CD4-positive, alpha-beta T cell treated with Interleukin-15 for 4 hours (primary cell): ENCODE measurements at regions not wholly inside any gene's neighbourhood (a gene's known extent, or its start where the extent isn't known, plus 50 kb on each side); places are given as distances from the start of the nearest gene placed in this dataset.

Source experiments
- DNase-seq: peaks from one replicate; pipeline ENCODE4 v3.0.0-alpha.2; 2020; ENCODE audit warnings: low spot score

- DNase-seq, result no peak
Measured at GRCh38 chr5:74916831-74917710, 50.9 kb upstream of the FAM169A start.
